Bronchial epithelial cell (primary cell): ENCODE measurements at regions not wholly inside any gene's neighbourhood (a gene's known extent, or its start where the extent isn't known, plus 50 kb on each side); places are given as distances from the start of the nearest gene placed in this dataset.

ENCODE experiments used
- DNase-seq: peaks from one replicate; pipeline ENCODE4 v3.0.0-alpha.2; 2010; ENCODE audit warnings: low read depth
- FAIRE-seq: peaks from 2 replicates; lab custom pipeline; 2011; peaks lifted over from hg19 to GRCh38; lab: Jason Lieb, UNC
- H3K27me3 ChIP-seq: 2 replicates; pipeline ENCODE4 v1.5.1; 2011; ENCODE audit warnings: low read length; ENCODE audit not compliant: control insufficient read depth, insufficient read depth
- H3K36me3 ChIP-seq: 2 replicates; pipeline ENCODE4 v1.5.1; 2011; ENCODE audit warnings: low read length; ENCODE audit not compliant: control insufficient read depth, insufficient read depth
- H3K4me3 ChIP-seq: 2 replicates; pipeline ENCODE4 v1.5.1; 2011; ENCODE audit warnings: mild to moderate bottlenecking, low read depth, low read length, control low read depth
- TF ChIP-seq, protein P1 (sequence below): IDR thresholded peaks from 2 replicates; pipeline ENCODE4 v1.5.1; 2011; ENCODE audit warnings: mild to moderate bottlenecking, moderate library complexity, low read length, control low read depth, inconsistent platforms; ENCODE audit not compliant: insufficient read depth, severe bottlenecking

DNA sequence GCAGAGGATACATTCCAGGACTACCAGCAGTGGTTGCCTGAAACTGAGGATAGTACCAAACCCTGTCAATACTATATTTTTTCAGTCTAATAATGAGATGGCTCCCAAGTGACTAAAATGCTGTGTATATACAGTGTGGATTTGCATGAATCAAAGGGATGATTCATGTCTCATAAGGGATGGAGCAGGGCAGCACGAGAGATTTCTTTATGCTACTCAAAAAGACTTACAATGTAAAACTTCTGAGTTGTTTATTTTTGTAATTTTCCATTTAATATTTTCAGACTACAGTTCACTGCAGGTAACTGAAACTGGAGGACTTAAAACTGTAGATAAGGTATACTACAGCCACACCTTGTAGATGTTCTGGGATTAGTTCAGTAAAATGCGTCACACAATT, 674.7 kb upstream of the SALL1 start:
- FAIRE-seq (no peak), DNase-seq (peak; percentile 40)

DNA sequence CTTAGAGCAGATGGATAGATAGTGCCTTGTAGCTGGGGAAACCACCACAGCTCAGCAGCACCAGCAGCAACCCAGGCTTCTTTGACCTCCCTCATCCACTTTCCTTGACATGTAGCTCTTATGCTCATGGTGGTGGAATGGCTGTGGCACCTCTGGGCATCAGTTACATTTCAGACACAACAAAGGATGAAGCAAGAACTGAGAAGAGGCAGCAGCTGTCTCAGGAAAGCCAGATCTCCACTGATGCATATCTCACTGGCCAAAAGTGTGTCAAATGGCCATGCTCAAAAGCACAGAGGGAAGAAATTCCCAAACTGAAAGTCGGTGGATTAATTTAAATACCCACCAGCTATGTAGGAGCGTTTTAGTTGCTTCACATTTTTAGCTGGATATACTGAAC, 671.4 kb upstream of the SALL1 start:
- DNase-seq: no peak
- peaks cover 2% of the 10 kb centered on the region for H3K27me3 ChIP-seq
- TF ChIP-seq, protein P1, sequence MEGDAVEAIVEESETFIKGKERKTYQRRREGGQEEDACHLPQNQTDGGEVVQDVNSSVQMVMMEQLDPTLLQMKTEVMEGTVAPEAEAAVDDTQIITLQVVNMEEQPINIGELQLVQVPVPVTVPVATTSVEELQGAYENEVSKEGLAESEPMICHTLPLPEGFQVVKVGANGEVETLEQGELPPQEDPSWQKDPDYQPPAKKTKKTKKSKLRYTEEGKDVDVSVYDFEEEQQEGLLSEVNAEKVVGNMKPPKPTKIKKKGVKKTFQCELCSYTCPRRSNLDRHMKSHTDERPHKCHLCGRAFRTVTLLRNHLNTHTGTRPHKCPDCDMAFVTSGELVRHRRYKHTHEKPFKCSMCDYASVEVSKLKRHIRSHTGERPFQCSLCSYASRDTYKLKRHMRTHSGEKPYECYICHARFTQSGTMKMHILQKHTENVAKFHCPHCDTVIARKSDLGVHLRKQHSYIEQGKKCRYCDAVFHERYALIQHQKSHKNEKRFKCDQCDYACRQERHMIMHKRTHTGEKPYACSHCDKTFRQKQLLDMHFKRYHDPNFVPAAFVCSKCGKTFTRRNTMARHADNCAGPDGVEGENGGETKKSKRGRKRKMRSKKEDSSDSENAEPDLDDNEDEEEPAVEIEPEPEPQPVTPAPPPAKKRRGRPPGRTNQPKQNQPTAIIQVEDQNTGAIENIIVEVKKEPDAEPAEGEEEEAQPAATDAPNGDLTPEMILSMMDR: no peak
- no peak overlapping the region for H3K4me3 ChIP-seq
- H3K36me3 ChIP-seq: no peaks in the 10 kb centered on the region
- FAIRE-seq: no peak

More for the DNA sequence above, 674.7 kb upstream of the SALL1 start:
- peaks cover 2% of the 10 kb centered on the region for H3K27me3 ChIP-seq
- TF ChIP-seq, protein P1: no peak
- H3K36me3 ChIP-seq: no peaks in the 10 kb centered on the region
- no peak overlapping the region for H3K4me3 ChIP-seq

DNA sequence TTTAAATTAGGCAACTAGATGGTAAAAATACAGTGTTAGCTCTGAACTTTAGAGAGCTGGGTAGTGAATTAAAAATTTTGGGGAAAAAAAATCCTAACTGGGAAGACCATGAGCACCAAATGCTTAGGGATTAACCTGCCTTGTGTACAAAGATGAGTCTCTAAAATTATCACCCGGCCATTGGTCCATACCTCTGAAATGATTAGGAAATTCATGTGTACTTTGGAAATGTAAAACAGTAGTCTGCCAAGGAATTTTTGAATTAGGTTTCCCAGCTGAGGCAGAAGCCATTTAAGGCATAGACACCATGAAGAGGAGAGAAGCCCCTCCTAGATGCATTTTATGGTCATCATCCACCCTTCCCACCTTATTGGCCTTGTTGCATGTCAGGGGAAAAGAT, 670.5 kb upstream of the SALL1 start:
- Histone ChIP-seq H3K27me3 (peaks cover 2% of the 10 kb centered on the region), H3K4me3 (no peak overlapping the region), H3K36me3 (no peaks in the 10 kb centered on the region)
- DNase-seq (no peak), FAIRE-seq (no peak)
- TF ChIP-seq, protein P1: no peak

DNA sequence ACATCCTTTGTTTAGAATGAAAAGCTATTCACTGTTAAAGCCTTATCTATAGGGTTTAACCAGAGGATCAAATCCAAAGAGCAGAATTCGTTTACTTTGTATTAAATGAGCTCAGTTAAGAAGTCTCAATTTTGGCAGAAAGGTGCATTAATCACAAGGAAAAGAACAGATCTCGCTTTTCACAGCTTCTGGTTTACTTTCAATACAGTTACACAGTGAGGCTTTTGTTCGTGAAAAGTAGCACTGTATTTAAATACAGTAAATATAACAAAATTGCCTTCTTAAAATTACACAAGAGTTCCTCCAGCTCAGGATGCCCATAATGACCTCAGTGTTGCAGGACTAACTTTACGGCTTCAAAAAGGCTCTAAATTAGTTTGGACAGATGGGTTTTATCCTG, 669.1 kb upstream of the SALL1 start:
- H3K36me3 ChIP-seq: no peaks in the 10 kb centered on the region
- DNase-seq (no peak), FAIRE-seq (no peak)
- H3K27me3 ChIP-seq: peaks cover 2% of the 10 kb centered on the region
- no peak overlapping the region for H3K4me3 ChIP-seq
- TF ChIP-seq, protein P1: no peak

DNA sequence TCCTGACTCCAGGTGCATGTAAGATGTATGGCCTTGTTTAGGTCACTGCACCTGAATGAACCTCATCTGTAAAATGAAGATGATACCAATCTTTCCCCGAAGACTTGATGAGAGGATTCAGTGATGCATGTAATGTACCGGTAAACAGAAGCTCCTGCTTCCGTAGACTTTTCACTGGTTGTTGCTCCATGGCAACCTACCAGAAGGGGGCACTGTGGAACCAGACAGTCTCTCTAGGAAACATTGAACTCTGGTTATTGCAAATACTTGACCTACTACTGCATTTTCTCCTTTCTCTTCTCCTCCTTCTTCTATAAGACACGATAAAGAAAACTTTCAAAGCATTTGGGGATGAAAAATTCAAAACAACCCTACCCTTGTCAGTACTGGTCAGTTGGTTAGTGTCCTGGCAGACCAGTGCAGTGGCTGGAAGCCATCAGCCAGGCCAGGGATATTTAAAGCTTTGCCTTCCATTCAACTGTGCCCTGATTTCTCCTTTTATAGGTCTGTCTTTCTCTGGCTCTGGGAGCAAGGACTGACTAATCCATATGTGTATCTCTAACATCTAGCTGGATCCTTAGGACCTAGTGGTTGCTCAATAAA, 667.4 kb upstream of the SALL1 start:
- DNase-seq (peak; percentile 48), FAIRE-seq (peak; percentile 98)
- Histone ChIP-seq H3K4me3 (no peak overlapping the region), H3K36me3 (no peaks in the 10 kb centered on the region), H3K27me3 (peaks cover 2% of the 10 kb centered on the region)
- TF ChIP-seq, protein P1: peak; percentile 83

DNA sequence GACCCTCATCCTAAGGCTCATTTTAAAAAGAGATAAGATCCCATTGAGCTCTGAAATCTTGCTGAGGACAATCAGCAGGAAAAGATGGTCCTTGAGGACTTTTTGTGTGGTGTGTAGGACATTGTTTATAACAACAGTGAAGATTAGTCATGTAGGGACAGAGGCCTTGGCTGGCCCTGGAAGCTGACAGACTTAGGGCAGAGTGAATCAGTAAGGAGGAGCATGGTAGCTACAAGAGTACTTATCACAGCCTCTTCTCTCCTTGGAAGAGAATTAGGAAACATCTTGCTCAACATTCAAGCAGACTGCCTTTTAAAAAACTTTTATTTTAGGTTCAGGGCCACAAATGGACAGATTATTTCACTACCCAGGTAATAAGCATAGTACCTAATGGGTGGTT, 665.9 kb upstream of the SALL1 start:
- TF ChIP-seq, protein P1: no peak
- FAIRE-seq (no peak), DNase-seq (peak; percentile 23)
- Histone ChIP-seq H3K4me3 (no peak overlapping the region), H3K36me3 (no peaks in the 10 kb centered on the region), H3K27me3 (no peaks in the 10 kb centered on the region)
